Skeletal muscle satellite cell (primary cell): ENCODE measurements at regions not wholly inside any gene's neighbourhood (a gene's known extent, or its start where the extent isn't known, plus 50 kb on each side); places are given as distances from the start of the nearest gene placed in this dataset. TPM values are rescaled to one million over a fixed set of nuclear protein-coding genes. Genes with fewer than 3 reads are reported as not detected.

Source experiments
- small RNA-seq: library from RNA; depleted of rRNA; stranded (forward); fragments of <200 nt; gene quantifications from one replicate; pipeline ENCODE3, GENCODE V24; 2012

Small RNA genes in the stretch of these regions (small RNA-seq; reads per million reads assigned to genes)
- gene MIR4771-1: not detected
